ENCODE measurements at regions not wholly inside any gene's neighbourhood (a gene's known extent, or its start where the extent isn't known, plus 50 kb on each side); places are given as distances from the start of the nearest gene placed in this dataset.

DNA sequence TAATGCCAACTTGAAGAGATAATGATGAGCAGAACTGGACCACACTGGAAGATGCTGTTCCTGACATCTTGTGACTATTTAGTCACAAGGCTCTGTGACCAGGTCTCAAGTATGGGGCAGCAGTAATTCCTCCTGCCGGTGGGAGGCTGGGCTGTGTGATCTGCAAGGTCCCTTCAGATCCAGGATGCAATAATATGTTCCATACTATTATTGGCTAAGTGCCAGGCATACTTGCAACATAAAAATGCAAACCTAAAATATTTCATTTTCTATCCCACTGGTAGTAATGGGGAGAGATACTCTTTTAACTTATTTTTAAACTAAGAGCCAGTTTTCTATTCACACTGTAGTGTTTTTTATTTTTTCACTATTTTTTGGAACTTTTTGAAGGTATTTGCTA is 171.5 kb downstream of the CYP26A1 start:
- Histone ChIP-seq H3K27me3 (ENCODE audit: insufficient read depth, low read length) (no peaks in the 10 kb centered on the region), H3K9me2 (ENCODE audit: insufficient read depth) (no peaks in the 10 kb centered on the region), H2AFZ (ENCODE audit: low read depth, low read length, poor library complexity, severe bottlenecking) (no peak overlapping the region), H3K79me2 (ENCODE audit: insufficient read depth, low read length) (no peaks in the 10 kb centered on the region), H3K4me3 (replicated peaks in 1 of 2; ENCODE audit: low read depth in 1 of 2, low read length in 2 of 2) (no peak overlapping the region), H3K27ac (ENCODE audit: low read depth, low read length) (no peak overlapping the region), H3K4me1 (ENCODE audit: control insufficient read depth in 1 of 2, insufficient read depth in 2 of 2, low read length in 2 of 2) (no peaks in the 10 kb centered on the region), H3K9ac (ENCODE audit: low read length) (no peak overlapping the region), H4K20me1 (ENCODE audit: insufficient read depth) (no peaks in the 10 kb centered on the region), H3K9me3 (ENCODE audit: control insufficient read depth in 1 of 2, insufficient read depth in 1 of 2, low read depth in 1 of 2, low read length in 2 of 2) (no peaks in the 10 kb centered on the region), H3K36me3 (ENCODE audit: control insufficient read depth in 1 of 2, insufficient read depth in 2 of 2, low read length in 2 of 2) (no peaks in the 10 kb centered on the region), H3K4me2 (ENCODE audit: low read length) (no peak overlapping the region)
- RAD21 ChIA-PET (ENCODE audit: low non-redundant PET in 1 of 2, low total read pairs in 2 of 2, uncharacterized antibody in 2 of 2, unreplicated experiment in 2 of 2), result no interaction called here
- ATAC-seq (no peak), DNase-seq (ENCODE audit: low read depth, low spot score) (no peak)
- CTCF ChIA-PET, result no interaction called here
- no TSS peak for BruUV-seq (replicated peaks)
- intact Hi-C loops (cut with micrococcal nuclease), result no loop called here
- POLR2A ChIA-PET, result no interaction called here
- TF ChIP-seq CBX3 (IDR thresholded peaks at IDR 0.05; ENCODE audit: low read depth), result no peak

- intact Hi-C loops (cut with micrococcal nuclease), result no loop called here
- Histone ChIP-seq H3K9me3 (ENCODE audit: control insufficient read depth in 1 of 2, insufficient read depth in 1 of 2, low read depth in 1 of 2, low read length in 2 of 2) (no peaks in the 10 kb centered on the region), H3K4me2 (ENCODE audit: low read length) (no peak overlapping the region), H3K4me1 (ENCODE audit: control insufficient read depth in 1 of 2, insufficient read depth in 2 of 2, low read length in 2 of 2) (no peaks in the 10 kb centered on the region), H3K79me2 (ENCODE audit: insufficient read depth, low read length) (no peaks in the 10 kb centered on the region), H3K9ac (ENCODE audit: low read length) (no peak overlapping the region), H3K27ac (ENCODE audit: low read depth, low read length) (no peak overlapping the region), H3K36me3 (ENCODE audit: control insufficient read depth in 1 of 2, insufficient read depth in 2 of 2, low read length in 2 of 2) (no peaks in the 10 kb centered on the region), H3K27me3 (ENCODE audit: insufficient read depth, low read length) (no peaks in the 10 kb centered on the region), H3K4me3 (replicated peaks in 1 of 2; ENCODE audit: low read depth in 1 of 2, low read length in 2 of 2) (no peak overlapping the region), H4K20me1 (ENCODE audit: insufficient read depth) (no peaks in the 10 kb centered on the region), H3K9me2 (ENCODE audit: insufficient read depth) (no peaks in the 10 kb centered on the region), H2AFZ (ENCODE audit: low read depth, low read length, poor library complexity, severe bottlenecking) (no peak overlapping the region)
- no TSS peak for BruUV-seq (replicated peaks)
- ATAC-seq, result no peak
- RAD21 ChIA-PET (ENCODE audit: low non-redundant PET in 1 of 2, low total read pairs in 2 of 2, uncharacterized antibody in 2 of 2, unreplicated experiment in 2 of 2), result no interaction called here
- CTCF ChIA-PET, result no interaction called here
- TF ChIP-seq EZH2phosphoT487 (IDR thresholded peaks at IDR 0.05; ENCODE audit: borderline replicate concordance), result no peak
- no peak for TF ChIP-seq MAX (IDR thresholded peaks at IDR 0.05)
- TF ChIP-seq ZNF274 (IDR thresholded peaks at IDR 0.05; ENCODE audit: low read depth, low read length), result no peak
- no peak for TF ChIP-seq SRF (IDR thresholded peaks at IDR 0.05; ENCODE audit: low read depth)
- TF ChIP-seq EGR1 (IDR thresholded peaks at IDR 0.05; ENCODE audit: low read depth), result no peak
- TF ChIP-seq ZBTB33 (IDR thresholded peaks at IDR 0.05; ENCODE audit: extremely low read depth, insufficient replicate concordance, low read length), result no peak
- no peak for TF ChIP-seq EZH2 (IDR thresholded peaks at IDR 0.05)
- TF ChIP-seq CBX3 (IDR thresholded peaks at IDR 0.05; ENCODE audit: low read depth), result no peak
- TF ChIP-seq RAD21 (IDR thresholded peaks at IDR 0.05; ENCODE audit: low read depth), result no peak
- no peak for TF ChIP-seq CEBPB (IDR thresholded peaks at IDR 0.05; ENCODE audit: low read depth)
- no peak for TF ChIP-seq YY1 (IDR thresholded peaks at IDR 0.05; ENCODE audit: extremely low read depth, insufficient replicate concordance, low read depth, low read length)
- TF ChIP-seq SP1 (IDR thresholded peaks at IDR 0.05; ENCODE audit: low read depth), result no peak
- TF ChIP-seq, protein P1, sequence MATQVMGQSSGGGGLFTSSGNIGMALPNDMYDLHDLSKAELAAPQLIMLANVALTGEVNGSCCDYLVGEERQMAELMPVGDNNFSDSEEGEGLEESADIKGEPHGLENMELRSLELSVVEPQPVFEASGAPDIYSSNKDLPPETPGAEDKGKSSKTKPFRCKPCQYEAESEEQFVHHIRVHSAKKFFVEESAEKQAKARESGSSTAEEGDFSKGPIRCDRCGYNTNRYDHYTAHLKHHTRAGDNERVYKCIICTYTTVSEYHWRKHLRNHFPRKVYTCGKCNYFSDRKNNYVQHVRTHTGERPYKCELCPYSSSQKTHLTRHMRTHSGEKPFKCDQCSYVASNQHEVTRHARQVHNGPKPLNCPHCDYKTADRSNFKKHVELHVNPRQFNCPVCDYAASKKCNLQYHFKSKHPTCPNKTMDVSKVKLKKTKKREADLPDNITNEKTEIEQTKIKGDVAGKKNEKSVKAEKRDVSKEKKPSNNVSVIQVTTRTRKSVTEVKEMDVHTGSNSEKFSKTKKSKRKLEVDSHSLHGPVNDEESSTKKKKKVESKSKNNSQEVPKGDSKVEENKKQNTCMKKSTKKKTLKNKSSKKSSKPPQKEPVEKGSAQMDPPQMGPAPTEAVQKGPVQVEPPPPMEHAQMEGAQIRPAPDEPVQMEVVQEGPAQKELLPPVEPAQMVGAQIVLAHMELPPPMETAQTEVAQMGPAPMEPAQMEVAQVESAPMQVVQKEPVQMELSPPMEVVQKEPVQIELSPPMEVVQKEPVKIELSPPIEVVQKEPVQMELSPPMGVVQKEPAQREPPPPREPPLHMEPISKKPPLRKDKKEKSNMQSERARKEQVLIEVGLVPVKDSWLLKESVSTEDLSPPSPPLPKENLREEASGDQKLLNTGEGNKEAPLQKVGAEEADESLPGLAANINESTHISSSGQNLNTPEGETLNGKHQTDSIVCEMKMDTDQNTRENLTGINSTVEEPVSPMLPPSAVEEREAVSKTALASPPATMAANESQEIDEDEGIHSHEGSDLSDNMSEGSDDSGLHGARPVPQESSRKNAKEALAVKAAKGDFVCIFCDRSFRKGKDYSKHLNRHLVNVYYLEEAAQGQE (IDR thresholded peaks at IDR 0.05; ENCODE audit: low read depth), result no peak
- DNase-seq (ENCODE audit: low read depth, low spot score), result no peak
- POLR2A ChIA-PET, result no interaction called here
These were observed 172.1 kb downstream of the CYP26A1 start for GRCh38 chr10:93245779-93246178.

Data from HCT116 (cell line).